ENCODE measurements at regions not wholly inside any gene's neighbourhood (a gene's known extent, or its start where the extent isn't known, plus 50 kb on each side); places are given as distances from the start of the nearest gene placed in this dataset.

DNA sequence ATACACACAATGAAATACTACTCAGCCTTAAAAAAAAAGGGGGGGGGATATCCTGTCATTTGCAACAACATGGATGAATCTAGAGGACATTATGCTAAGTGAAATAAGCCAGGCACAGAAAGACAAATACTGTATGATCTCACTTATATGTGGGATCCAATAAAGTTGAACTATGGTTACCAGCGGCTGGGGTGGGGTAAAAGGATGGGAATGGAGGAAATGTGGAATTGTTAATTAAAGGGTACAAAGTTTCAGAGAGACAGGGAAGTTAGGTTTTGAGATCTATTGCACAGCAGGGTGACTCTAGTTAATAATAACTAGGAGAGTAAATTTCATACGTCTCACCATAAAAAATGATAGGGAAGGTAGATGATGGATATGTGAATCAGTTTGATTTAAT is 76.2 kb upstream of the ZNF608 start:
- Mint-ChIP-seq H3K4me3 (ENCODE audit: unreplicated experiment) (no peak overlapping the region), H3K9me3 (ENCODE audit: unreplicated experiment) (no peaks in the 10 kb centered on the region), H3K36me3 (ENCODE audit: insufficient read depth, unreplicated experiment) (no peaks in the 10 kb centered on the region), H3K27me3 (ENCODE audit: insufficient read depth, unreplicated experiment) (no peaks in the 10 kb centered on the region), H3K27ac (ENCODE audit: unreplicated experiment) (no peak overlapping the region), H3K4me1 (ENCODE audit: low read depth, unreplicated experiment) (no peaks in the 10 kb centered on the region)
- ChIA-PET POLR2A (no interaction called here), CTCF (no interaction called here)
- Histone ChIP-seq H3K36me3 (ENCODE audit: control insufficient read depth, insufficient read depth, low read length) (no peaks in the 10 kb centered on the region), H3K4me1 (no peaks in the 10 kb centered on the region), H3K27me3 (replicated peaks; ENCODE audit: control insufficient read depth, insufficient read depth, low read length) (no peaks in the 10 kb centered on the region), H3K4me3 (ENCODE audit: low read depth, low read length) (no peak overlapping the region), H3K9me3 (no peaks in the 10 kb centered on the region)
- no peak for DNase-seq
- no TSS peak for BruUV-seq (replicated peaks)
- intact Hi-C loops (cut with micrococcal nuclease; ENCODE audit: unreplicated experiment): no loop called here
- TF ChIP-seq, protein P1, sequence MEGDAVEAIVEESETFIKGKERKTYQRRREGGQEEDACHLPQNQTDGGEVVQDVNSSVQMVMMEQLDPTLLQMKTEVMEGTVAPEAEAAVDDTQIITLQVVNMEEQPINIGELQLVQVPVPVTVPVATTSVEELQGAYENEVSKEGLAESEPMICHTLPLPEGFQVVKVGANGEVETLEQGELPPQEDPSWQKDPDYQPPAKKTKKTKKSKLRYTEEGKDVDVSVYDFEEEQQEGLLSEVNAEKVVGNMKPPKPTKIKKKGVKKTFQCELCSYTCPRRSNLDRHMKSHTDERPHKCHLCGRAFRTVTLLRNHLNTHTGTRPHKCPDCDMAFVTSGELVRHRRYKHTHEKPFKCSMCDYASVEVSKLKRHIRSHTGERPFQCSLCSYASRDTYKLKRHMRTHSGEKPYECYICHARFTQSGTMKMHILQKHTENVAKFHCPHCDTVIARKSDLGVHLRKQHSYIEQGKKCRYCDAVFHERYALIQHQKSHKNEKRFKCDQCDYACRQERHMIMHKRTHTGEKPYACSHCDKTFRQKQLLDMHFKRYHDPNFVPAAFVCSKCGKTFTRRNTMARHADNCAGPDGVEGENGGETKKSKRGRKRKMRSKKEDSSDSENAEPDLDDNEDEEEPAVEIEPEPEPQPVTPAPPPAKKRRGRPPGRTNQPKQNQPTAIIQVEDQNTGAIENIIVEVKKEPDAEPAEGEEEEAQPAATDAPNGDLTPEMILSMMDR (IDR thresholded peaks at IDR 0.05; ENCODE audit: insufficient read depth in 1 of 2, low read depth in 1 of 2, low read length in 1 of 2, severe bottlenecking in 1 of 2, unreplicated experiment in 1 of 2): no peak

DNA sequence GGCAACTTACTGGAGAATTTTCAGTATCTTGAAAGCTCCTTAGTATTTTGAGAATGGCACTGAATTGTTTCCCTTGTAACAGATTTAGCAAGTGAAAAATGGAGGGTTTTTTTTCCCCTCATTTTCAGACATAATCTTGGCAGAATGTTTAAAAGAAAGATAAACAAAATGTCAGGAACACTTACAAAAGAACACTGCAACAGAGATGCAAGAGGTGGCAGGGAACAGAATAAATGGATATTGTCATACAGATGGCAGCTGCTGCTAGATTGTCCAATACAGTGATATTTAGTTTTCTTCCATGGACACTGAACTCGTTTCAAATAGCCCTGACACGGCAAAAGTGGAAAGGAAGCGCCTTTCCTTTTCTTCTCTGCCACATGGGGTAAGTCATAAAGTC is 76.9 kb upstream of the ZNF608 start:
- no TSS peak for BruUV-seq (replicated peaks)
- Histone ChIP-seq H3K4me3 (ENCODE audit: low read depth, low read length) (no peak overlapping the region), H3K27me3 (replicated peaks; ENCODE audit: control insufficient read depth, insufficient read depth, low read length) (no peaks in the 10 kb centered on the region), H3K9me3 (no peaks in the 10 kb centered on the region), H3K4me1 (no peaks in the 10 kb centered on the region), H3K36me3 (ENCODE audit: control insufficient read depth, insufficient read depth, low read length) (no peaks in the 10 kb centered on the region)
- no peaks in the 10 kb centered on the region for H3K9me3 Mint-ChIP-seq (ENCODE audit: unreplicated experiment)
- TF ChIP-seq, protein P1 (IDR thresholded peaks at IDR 0.05; ENCODE audit: insufficient read depth in 1 of 2, low read depth in 1 of 2, low read length in 1 of 2, severe bottlenecking in 1 of 2, unreplicated experiment in 1 of 2): no peak
- ChIA-PET POLR2A (no interaction called here), CTCF (no interaction called here)
- H3K4me3 Mint-ChIP-seq (ENCODE audit: unreplicated experiment): no peak overlapping the region
- DNase-seq: no peak
- H3K27me3 Mint-ChIP-seq (ENCODE audit: insufficient read depth, unreplicated experiment): no peaks in the 10 kb centered on the region
- no peaks in the 10 kb centered on the region for H3K4me1 Mint-ChIP-seq (ENCODE audit: low read depth, unreplicated experiment)
- no peaks in the 10 kb centered on the region for H3K36me3 Mint-ChIP-seq (ENCODE audit: insufficient read depth, unreplicated experiment)
- intact Hi-C loops (cut with micrococcal nuclease; ENCODE audit: unreplicated experiment): no loop called here
- H3K27ac Mint-ChIP-seq (ENCODE audit: unreplicated experiment): no peak overlapping the region

DNA sequence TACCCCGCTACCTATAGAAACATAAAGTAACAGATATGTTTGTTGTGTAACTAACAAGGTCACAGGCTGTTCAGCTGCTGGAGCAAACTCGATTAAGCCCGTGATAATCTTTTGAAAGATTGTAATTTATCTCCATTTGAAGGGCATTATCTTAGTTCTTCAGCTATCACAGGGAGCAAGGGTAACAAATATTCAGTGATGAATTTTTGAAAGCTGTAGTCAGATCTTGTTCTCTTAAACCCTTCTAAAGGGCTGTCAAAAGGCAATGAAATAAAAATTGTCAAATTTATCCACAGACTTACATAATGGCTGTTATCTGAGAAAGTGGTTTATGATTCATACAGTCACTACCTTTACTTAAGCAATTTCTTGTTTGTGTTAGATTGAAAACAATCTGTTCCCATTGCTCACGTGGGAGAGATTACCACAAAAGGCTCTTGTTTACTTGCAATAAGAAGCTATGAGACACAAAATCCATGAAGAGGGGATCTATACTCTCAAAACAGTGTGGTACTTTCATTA is 78.3 kb upstream of the ZNF608 start:
- Histone ChIP-seq H3K9me3 (no peaks in the 10 kb centered on the region), H3K4me3 (ENCODE audit: low read depth, low read length) (no peak overlapping the region), H3K4me1 (no peaks in the 10 kb centered on the region), H3K27me3 (replicated peaks; ENCODE audit: control insufficient read depth, insufficient read depth, low read length) (no peaks in the 10 kb centered on the region), H3K36me3 (ENCODE audit: control insufficient read depth, insufficient read depth, low read length) (no peaks in the 10 kb centered on the region)
- H3K27ac Mint-ChIP-seq (ENCODE audit: unreplicated experiment): no peak overlapping the region
- H3K27me3 Mint-ChIP-seq (ENCODE audit: insufficient read depth, unreplicated experiment): no peaks in the 10 kb centered on the region
- POLR2A ChIA-PET: no interaction called here
- H3K4me3 Mint-ChIP-seq (ENCODE audit: unreplicated experiment): no peak overlapping the region
- no TSS peak for BruUV-seq (replicated peaks)
- H3K4me1 Mint-ChIP-seq (ENCODE audit: low read depth, unreplicated experiment): no peaks in the 10 kb centered on the region
- CTCF ChIA-PET: no interaction called here
- DNase-seq: peak in 1 of 2 experiments; percentile 3
- intact Hi-C loops (cut with micrococcal nuclease; ENCODE audit: unreplicated experiment): no loop called here
- TF ChIP-seq, protein P1 (IDR thresholded peaks at IDR 0.05; ENCODE audit: insufficient read depth in 1 of 2, low read depth in 1 of 2, low read length in 1 of 2, severe bottlenecking in 1 of 2, unreplicated experiment in 1 of 2): no peak
- H3K36me3 Mint-ChIP-seq (ENCODE audit: insufficient read depth, unreplicated experiment): no peaks in the 10 kb centered on the region
- no peaks in the 10 kb centered on the region for H3K9me3 Mint-ChIP-seq (ENCODE audit: unreplicated experiment)
